Mucosa of gallbladder (tissue), 1 donor: ENCODE measurements at regions not wholly inside any gene's neighbourhood (a gene's known extent, or its start where the extent isn't known, plus 50 kb on each side); places are given as distances from the start of the nearest gene placed in this dataset.

ENCODE experiments used
- DNase-seq: peaks from one replicate; pipeline ENCODE4 v3.0.0-alpha.2; 2020; ENCODE audit warnings: low spot score
- donor health status: DM: no; HTN: no; CAD: no.

DNA sequence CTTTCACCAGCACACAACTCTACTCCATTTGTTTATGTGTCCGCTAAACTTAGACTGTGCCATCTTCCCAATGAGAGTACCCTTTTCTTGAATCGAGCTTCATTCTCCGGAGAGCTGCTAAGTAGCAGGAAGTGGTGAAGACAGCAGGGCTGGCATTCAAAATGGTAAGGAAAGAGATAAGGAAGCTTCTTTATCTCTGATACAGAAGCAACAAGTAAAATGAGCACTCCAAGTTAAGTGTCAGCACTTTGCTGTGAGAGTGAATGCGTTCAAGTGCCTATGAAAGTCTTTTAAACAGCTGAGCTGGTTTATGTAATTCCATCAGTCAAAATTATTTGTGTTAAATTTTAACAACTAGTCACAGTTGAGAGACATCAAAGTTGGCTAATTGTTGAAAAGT lies 386.8 kb upstream of the PTPRD start:
- no peak for DNase-seq

DNA sequence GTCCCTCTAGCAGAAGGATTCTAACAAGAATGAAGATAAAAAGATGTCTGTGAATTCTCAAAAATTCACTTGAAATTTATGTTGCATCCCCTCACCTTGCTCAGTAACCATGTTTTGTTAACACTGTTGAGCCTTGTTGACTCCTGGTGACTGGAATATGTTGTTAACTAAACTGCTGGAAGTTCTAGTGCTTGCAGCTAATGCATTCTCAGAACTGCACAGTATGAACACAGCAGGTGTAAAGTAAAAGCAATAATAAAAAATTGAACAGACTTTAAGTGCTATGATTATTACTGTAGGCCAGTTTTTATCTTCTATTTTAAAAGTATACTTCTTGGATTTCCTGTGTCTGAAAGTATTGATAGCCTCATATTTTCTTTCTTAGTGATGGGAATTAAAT lies 388.7 kb upstream of the PTPRD start:
- DNase-seq = no peak

DNA sequence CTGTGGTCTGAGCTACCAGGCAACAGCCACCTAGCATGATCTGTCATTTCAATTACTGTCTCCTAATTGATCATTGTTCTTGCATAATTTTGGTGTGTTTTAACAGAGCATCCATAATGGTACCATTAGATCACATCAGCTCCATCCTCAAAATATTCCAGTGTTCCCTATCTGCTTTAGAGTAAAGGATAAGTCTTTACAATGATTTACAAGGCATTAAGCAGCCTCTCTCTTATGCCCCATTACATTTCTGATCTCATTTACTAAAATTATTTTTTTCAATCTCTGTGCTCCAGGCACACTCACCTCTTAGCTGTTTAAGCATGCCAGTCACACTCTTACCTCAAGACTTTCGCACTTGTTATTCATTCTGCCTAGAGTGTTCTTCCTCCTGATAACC lies 389.9 kb upstream of the PTPRD start:
- no peak for DNase-seq

GRCh38 chr9:11003836-11004235 lies 391.0 kb upstream of the PTPRD start:
- DNase-seq = no peak

DNA sequence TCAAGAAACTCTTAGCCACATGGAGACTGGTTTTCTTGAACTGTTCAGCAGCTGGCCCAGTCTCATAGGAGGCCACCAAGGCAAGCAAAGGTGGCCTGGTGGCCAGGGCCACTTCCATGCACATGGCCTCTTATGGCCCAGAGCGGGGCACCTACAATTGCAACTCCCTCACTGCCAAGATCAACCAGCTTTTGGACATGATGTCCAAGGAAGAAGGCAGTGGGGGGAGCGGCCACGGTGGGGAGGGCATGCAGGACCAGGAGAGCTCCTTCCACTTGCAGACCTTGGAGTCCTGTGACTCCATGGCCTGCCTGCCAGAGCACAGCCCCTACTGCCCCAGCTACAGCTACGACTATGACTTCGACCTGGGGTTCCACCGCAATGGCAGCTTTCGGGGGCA lies 398.9 kb upstream of the PTPRD start:
- no peak for DNase-seq

DNA sequence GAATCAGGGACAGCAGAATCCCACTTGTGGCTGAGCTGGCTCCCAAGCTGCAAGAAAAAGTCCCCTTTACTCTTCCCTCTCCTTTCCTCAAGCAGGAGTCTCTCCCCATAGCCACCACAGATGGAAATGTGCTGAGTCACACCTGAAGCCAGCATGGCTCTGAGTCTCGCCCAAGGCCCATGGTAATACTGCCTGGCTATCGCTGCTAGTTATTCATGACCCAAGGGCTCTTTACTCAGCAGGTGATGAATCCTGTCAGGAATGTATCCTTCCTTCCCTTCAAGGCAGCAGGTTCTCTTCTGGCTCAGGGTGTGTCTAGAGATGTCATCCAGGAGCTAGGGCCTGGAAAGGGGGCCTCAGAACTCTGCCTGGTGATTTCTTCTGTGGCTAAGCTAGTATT lies 403.3 kb upstream of the PTPRD start:
- DNase-seq = no peak

DNA sequence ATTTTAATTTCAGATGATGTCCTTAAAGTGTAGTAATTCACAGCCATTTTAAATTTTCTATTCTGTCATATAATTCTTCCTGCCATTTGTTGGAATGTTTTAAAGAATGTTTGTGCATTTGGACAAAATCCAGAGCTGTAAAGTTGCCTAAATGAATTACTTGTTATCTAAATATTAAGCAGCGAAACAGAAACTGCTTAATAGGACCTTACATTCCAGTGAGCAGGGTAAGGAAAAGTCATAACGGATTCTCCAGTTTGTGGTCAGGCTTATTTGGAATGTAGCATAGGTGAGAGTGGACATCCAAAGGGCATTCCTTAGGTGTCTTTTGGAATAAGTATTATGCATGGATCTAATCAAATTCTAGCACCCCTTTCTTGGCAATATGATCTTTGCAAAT lies 410.4 kb upstream of the PTPRD start:
- DNase-seq = no peak

GRCh38 chr9:11025775-11026174 lies 413.0 kb upstream of the PTPRD start:
- no peak for DNase-seq

GRCh38 chr9:11038366-11038765 lies 425.6 kb upstream of the PTPRD start:
- no peak for DNase-seq

DNA sequence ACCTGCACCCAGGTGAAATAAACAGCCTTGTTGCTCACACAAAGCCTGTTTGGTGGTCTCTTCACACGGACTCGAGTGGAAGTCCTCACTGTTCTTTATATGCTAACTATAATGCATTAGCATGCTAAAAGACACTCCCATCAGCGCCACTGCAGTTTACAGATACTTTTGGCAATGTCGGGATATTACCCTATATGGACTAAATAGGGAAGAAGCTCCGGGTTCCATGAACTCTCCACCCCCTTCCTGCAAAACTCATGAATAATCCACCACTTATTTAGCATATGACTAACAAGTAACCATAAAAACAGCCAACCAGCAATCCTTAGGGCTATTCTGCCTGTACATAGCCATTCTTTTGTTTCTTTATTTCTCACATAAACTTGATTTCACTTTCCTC lies 426.2 kb upstream of the PTPRD start:
- DNase-seq = no peak

DNA sequence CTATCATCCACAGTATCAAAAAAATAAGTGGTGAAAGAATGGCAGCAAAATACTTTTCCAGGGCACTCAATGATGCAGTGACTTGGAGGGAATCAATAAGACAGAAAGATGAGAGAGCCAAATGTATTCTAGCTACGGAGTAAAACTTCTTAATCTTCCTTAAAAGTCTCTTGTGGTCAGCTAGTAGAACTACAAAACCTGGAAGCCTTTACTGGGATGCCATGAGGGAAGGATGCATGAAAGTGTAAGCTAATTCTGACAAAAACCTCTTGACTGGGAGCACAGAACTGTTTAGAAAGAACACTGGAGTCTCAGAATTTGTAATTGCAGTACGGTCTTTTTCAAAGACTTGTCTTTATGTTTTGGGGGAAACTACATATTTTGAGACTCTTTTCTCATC lies 432.8 kb upstream of the PTPRD start:
- no peak for DNase-seq

DNA sequence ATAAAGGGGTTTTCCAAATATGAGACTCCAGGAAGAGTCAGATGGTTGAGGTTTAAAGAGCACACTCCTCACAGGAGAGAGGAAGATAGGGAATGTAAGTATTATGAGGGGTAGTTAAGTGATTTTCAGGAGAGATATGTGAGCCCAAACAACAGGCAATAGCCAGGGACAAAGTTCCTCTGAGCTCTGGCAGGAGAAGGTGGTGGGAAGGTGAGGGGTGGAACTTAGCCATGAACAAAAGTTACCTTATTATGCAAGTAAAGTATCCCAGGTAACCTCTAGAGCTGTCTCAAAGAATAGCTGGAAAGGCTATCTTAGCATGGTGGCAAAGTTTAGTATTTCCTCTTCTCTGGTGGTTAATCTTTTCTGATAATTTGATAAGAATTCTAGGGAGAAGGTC lies 450.5 kb upstream of the PTPRD start:
- no peak for DNase-seq

DNA sequence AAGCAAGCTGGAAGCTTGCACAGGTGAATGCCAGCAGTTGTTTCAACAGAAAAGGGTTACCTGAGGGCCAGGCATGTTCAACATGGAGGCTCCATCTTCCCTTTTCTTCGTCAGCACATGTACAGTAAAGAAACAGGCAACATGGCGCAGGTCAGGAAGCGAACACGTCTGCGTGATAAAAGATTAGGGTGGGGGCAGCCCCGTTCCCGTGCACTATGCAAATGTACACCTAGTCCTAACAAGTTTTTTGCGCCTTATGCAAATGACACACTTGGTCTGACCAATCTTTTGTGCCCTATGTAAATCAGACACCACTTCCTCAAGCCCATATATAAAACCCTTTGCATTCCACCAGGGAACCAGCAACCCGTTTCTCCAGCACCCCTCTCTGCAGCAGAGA lies 452.1 kb upstream of the PTPRD start:
- DNase-seq = no peak

- DNase-seq = no peak
Measured at GRCh38 chr9:11072176-11072575, 459.4 kb upstream of the PTPRD start.

DNA sequence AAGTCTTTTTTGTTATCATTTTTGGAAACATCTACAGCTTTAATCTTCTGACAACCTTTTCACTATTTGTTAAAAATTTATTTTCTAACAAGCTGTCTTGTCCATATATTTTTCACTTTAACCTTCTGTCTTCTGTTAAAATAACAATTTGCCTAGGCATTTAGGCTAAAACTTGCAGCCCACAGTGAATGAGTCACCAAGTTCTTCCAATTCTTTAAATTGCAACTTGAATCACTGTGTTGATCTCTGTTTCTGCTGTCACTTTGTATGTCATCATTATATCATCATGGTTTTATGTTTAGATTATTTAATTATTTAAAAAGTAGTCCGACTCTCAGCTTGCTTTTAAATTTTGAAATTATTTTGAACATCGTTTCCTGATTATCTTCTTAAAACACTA lies 473.8 kb upstream of the PTPRD start:
- no peak for DNase-seq

DNA sequence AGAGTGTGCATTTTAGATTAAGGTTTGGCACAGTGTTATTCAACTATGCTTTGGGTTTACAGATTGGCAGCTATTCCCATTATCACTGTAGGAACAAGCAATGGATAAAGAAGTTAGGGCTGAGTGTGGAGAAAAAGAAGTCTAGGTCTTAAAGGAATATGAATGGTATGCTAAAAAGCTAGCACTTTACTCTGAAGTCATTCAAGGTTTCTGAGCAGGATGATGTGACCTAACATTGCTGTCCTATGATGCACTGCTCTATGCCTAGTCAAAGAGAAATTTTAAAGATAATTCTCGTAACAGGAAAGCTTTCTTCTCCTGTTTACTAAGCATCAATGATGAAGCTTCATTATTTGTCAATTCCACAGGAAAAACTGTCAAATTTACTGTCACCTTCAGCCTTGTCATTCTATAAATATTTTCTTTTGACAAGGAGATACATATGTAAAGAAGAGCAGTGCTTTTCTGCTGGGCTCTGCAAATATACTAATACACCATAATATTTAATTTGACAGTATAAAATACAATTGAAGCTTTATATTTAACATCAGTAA lies 476.1 kb upstream of the PTPRD start:
- DNase-seq = no peak

- DNase-seq = no peak
Measured at GRCh38 chr9:11092974-11093373, 480.2 kb upstream of the PTPRD start.

- no peak for DNase-seq
Measured at GRCh38 chr9:11097020-11097419, 484.2 kb upstream of the PTPRD start.

GRCh38 chr9:11103525-11103924 lies 490.7 kb upstream of the PTPRD start:
- DNase-seq = no peak

- DNase-seq = no peak
Measured at GRCh38 chr9:11107196-11107595, 494.4 kb upstream of the PTPRD start.

DNA sequence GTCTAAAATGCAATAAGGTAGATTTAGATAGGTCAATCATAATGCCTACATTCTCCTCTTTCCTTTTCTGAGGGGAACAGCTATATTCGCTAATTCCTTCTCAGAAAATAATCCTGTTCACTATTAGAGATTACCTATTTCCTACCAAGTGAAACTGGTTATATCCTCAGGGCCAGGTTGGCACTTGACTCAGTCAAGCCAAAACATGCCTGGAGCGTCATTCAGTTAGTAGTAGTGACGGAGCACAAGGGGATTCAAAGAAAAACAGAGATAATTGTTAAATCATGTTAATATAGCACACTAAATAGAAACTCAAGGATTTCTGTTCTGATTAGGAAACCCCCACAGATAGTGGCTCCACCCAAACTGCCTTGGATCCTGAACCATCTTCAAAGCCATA lies 515.4 kb upstream of the PTPRD start:
- no peak for DNase-seq

GRCh38 chr9:11135851-11136250 lies 523.0 kb upstream of the PTPRD start:
- DNase-seq = no peak

DNA sequence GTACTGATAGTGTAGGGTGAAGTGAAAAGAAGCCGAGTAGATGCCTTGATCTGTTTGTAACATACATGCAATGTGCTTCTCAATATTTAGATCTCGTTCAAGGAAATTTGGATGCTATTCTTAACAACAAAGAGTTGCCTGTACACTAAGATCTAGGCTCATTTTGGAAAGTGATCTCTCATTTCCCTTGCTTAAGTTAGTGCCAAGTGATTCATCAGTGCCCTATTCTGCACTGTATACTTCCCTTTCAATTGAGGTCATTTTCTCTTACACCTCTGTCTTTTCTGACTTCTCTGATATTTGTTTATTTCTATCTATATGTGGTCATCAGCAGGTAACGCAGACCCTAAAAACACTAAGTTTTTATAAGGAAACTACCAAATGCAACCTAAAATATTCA lies 528.6 kb upstream of the PTPRD start:
- DNase-seq = no peak

DNA sequence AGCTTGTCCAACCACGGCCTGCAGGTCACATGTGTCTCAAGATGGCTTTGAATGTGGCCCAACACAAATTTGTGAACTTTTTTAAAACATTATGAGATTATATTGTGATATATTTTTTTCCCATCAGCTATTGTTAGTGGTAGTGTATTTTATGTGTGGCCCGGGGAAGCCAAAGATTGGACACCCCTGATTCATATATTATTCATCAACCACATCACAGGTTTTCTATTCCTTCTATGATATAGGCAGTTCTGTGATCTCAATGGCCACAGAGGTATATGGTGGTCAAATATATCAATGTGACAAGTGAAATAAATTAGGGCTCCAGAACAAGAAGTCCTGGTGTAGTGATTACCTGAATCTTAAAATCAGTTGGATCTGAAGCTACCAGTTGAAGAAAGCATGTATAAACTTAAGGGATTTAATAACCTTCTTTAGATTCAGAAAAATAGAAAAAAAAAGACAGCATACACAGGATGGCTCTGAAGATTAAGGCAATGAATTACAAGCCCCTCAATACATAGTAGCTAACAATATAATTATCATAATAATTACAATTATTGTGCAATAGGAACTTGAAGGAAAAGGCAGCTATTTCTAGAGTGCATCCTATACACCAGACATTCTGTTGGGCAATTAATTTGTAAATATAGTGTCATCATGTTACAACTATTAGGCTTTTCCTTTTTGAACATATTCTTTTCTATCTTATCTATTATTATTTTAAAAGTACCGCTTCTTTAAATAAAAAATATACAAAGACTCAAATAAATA lies 530.4 kb upstream of the PTPRD start:
- DNase-seq = no peak
